OCI-LY1 (cell line): ENCODE measurements at regions not wholly inside any gene's neighbourhood (a gene's known extent, or its start where the extent isn't known, plus 50 kb on each side); places are given as distances from the start of the nearest gene placed in this dataset.

Experiments
- H2AFZ ChIP-seq: fragments of 200-600 bp; sonication (generic), shearing (Covaris generic); 2 replicates; pipeline ENCODE4 v1.6.0; 2014; ENCODE audit warnings: antibody characterized with exemption, mild to moderate bottlenecking, low read length
- H3F3A ChIP-seq: fragments of 200-600 bp; sonication (generic), shearing (Covaris generic); 2 replicates; pipeline ENCODE4 v1.6.0; 2014; ENCODE audit warnings: mild to moderate bottlenecking, antibody characterized with exemption, low read length, moderate library complexity; ENCODE audit not compliant: insufficient read depth
- H3K27ac ChIP-seq: fragments of 200-600 bp; sonication (generic); 2 replicates; pipeline ENCODE4 v1.5.1; 2014; ENCODE audit warnings: low read length, mixed run types, mild to moderate bottlenecking, low read depth; ENCODE audit not compliant: poor library complexity, severe bottlenecking
- H3K27me3 ChIP-seq: fragments of 200-600 bp; sonication (generic); 2 replicates; pipeline ENCODE4 v1.6.0; 2014; ENCODE audit warnings: antibody characterized with exemption, mild to moderate bottlenecking, low read length, moderate library complexity; ENCODE audit not compliant: insufficient read depth
- H3K36me3 ChIP-seq: fragments of 200-600 bp; sonication (generic); 2 replicates; pipeline ENCODE4 v1.6.1; 2014; ENCODE audit warnings: mild to moderate bottlenecking, antibody characterized with exemption, low read length, moderate library complexity, mixed read lengths; ENCODE audit not compliant: insufficient read depth
- H3K4me1 ChIP-seq: fragments of 200-600 bp; sonication (generic); 2 replicates; pipeline ENCODE4 v1.5.1; 2014; ENCODE audit warnings: mild to moderate bottlenecking, low read length, moderate library complexity; ENCODE audit not compliant: insufficient read depth, severe bottlenecking
- H3K4me2 ChIP-seq: fragments of 200-600 bp; sonication (generic), shearing (Covaris generic); 2 replicates; pipeline ENCODE4 v1.6.1; 2014; ENCODE audit warnings: low read length
- H3K4me3 ChIP-seq: fragments of 200-600 bp; sonication (generic); 2 replicates; pipeline ENCODE4 v1.5.1; 2014; ENCODE audit warnings: low read length, low read depth, mild to moderate bottlenecking, mixed read lengths; ENCODE audit not compliant: poor library complexity, severe bottlenecking
- H3K79me2 ChIP-seq: fragments of 200-600 bp; shearing (Covaris generic); 2 replicates; pipeline ENCODE4 v1.6.1; 2016; ENCODE audit warnings: mixed run types, low read length, mixed read lengths; ENCODE audit not compliant: insufficient read depth
- H3K9ac ChIP-seq: fragments of 200-600 bp; sonication (generic), shearing (Covaris generic); 2 replicates; pipeline ENCODE4 v1.6.1; 2014; ENCODE audit warnings: mild to moderate bottlenecking, low read length, mixed read lengths
- H3K9me2 ChIP-seq: fragments of 200-600 bp; sonication (generic), shearing (Covaris generic); 2 replicates; pipeline ENCODE4 v1.6.1; 2014; ENCODE audit warnings: low read depth, mild to moderate bottlenecking, low read length, mixed read lengths
- H3K9me3 ChIP-seq: fragments of 200-600 bp; shearing (Covaris generic); 2 replicates; pipeline ENCODE4 v1.6.1; 2014; ENCODE audit warnings: low read length, mixed read lengths
- H4K20me1 ChIP-seq: fragments of 200-600 bp; sonication (generic), shearing (Covaris generic); 2 replicates; pipeline ENCODE4 v1.6.0; 2016; ENCODE audit warnings: mild to moderate bottlenecking, low read length; ENCODE audit not compliant: insufficient read depth
- CTCF ChIP-seq: fragments of 200-600 bp; sonication (generic), shearing (Covaris generic); IDR thresholded peaks from 2 replicates; pipeline ENCODE4 v1.5.1; 2017; ENCODE audit warnings: mild to moderate bottlenecking, antibody characterized with exemption, low read length, moderate library complexity, mixed read lengths
- EZH2 ChIP-seq: fragments of 200-600 bp; sonication (generic), shearing (Covaris generic); IDR thresholded peaks from 2 replicates; pipeline ENCODE4 v1.8.0; 2017; ENCODE audit warnings: borderline replicate concordance, mixed run types, mild to moderate bottlenecking, antibody characterized with exemption, low read length, moderate library complexity, mixed read lengths

GRCh38 chr14:87863047-87863446 lies 129.9 kb downstream of the GALC start:
- Histone ChIP-seq H3K9me3 (no peaks in the 10 kb centered on the region), H3K27me3 (no peaks in the 10 kb centered on the region), H3K9me2 (no peaks in the 10 kb centered on the region), H3K9ac (no peak overlapping the region), H3K79me2 (no peaks in the 10 kb centered on the region), H3K27ac (no peak overlapping the region), H3F3A (no peaks in the 10 kb centered on the region), H3K4me3 (no peak overlapping the region), H3K4me1 (no peaks in the 10 kb centered on the region), H3K36me3 (no peaks in the 10 kb centered on the region), H4K20me1 (no peaks in the 10 kb centered on the region), H2AFZ (no peak overlapping the region), H3K4me2 (no peak overlapping the region)
- TF ChIP-seq CTCF (no peak), EZH2 (no peak)

GRCh38 chr14:87852107-87852506 lies 140.9 kb downstream of the GALC start:
- no peak overlapping the region for H3K4me3 ChIP-seq

GRCh38 chr14:87851190-87851589 lies 141.8 kb downstream of the GALC start:
- no peaks in the 10 kb centered on the region for H3K9me2 ChIP-seq
- H3K9me3 ChIP-seq = no peaks in the 10 kb centered on the region
- no peaks in the 10 kb centered on the region for H4K20me1 ChIP-seq
- H3K27ac ChIP-seq = no peak overlapping the region
- no peak for TF ChIP-seq CTCF
- TF ChIP-seq EZH2 = no peak
- no peaks in the 10 kb centered on the region; the same call in 1 of the 2 replicates for H3K36me3 ChIP-seq
- H3K4me3 ChIP-seq = no peak overlapping the region
- no peak overlapping the region for H2AFZ ChIP-seq
- H3K9ac ChIP-seq = no peak overlapping the region
- no peaks in the 10 kb centered on the region for H3K4me1 ChIP-seq
- H3K27me3 ChIP-seq = no peaks in the 10 kb centered on the region
- no peak overlapping the region for H3K4me2 ChIP-seq
- H3F3A ChIP-seq = no peaks in the 10 kb centered on the region
- no peaks in the 10 kb centered on the region for H3K79me2 ChIP-seq

More at GRCh38 chr14:87852107-87852506, 140.9 kb downstream of the GALC start:
- Histone ChIP-seq H3K9me3 (no peaks in the 10 kb centered on the region), H3K27ac (no peak overlapping the region), H3K27me3 (no peaks in the 10 kb centered on the region), H3K9me2 (no peaks in the 10 kb centered on the region), H3F3A (no peaks in the 10 kb centered on the region), H4K20me1 (no peaks in the 10 kb centered on the region), H3K36me3 (no peaks in the 10 kb centered on the region; the same call in 1 of the 2 replicates), H3K4me2 (no peak overlapping the region), H3K4me1 (no peaks in the 10 kb centered on the region), H2AFZ (no peak overlapping the region), H3K9ac (no peak overlapping the region), H3K79me2 (no peaks in the 10 kb centered on the region)
- TF ChIP-seq EZH2 (no peak), CTCF (no peak)
